RWPE2 (cell line): ENCODE measurements at regions not wholly inside any gene's neighbourhood (a gene's known extent, or its start where the extent isn't known, plus 50 kb on each side); places are given as distances from the start of the nearest gene placed in this dataset.

Experiments used
- ATAC-seq: fragments of 200-7000 bp; cut with Tn5 transposase; 3 replicates; pipeline ENCODE4 v1.9.1; 2021; ENCODE audit warnings: low read depth
- DNase-seq: peaks from one replicate; pipeline ENCODE4 v3.0.0-alpha.2; 2020; ENCODE audit warnings: low spot score
- H3K27ac ChIP-seq: fragments of 450-650 bp; 2 replicates; pipeline ENCODE4 v1.5.1; 2017; ENCODE audit warnings: mild to moderate bottlenecking; ENCODE audit not compliant: poor library complexity, severe bottlenecking
- H3K27me3 ChIP-seq: fragments of 250-450 bp; sonication (Bioruptor Pico); 2 replicates; pipeline ENCODE4 v1.5.1; 2021; ENCODE audit warnings: mild to moderate bottlenecking, moderate library complexity; ENCODE audit not compliant: insufficient read depth, poor library complexity, severe bottlenecking
- H3K36me3 ChIP-seq: fragments of 250-450 bp; sonication (Bioruptor Pico); 2 replicates; pipeline ENCODE4 v1.5.1; 2020; ENCODE audit warnings: low read depth, mild to moderate bottlenecking, moderate library complexity
- H3K4me1 ChIP-seq: fragments of 250-450 bp; sonication (Bioruptor Pico); 2 replicates; pipeline ENCODE4 v1.5.1; 2021; ENCODE audit warnings: mild to moderate bottlenecking, moderate library complexity; ENCODE audit not compliant: insufficient read depth, poor library complexity, severe bottlenecking
- H3K4me3 ChIP-seq: fragments of 250-450 bp; sonication (Bioruptor Pico); 2 replicates; pipeline ENCODE4 v1.5.1; 2021; ENCODE audit warnings: mild to moderate bottlenecking, moderate library complexity; ENCODE audit not compliant: severe bottlenecking
- H3K9me3 ChIP-seq: fragments of 250-450 bp; sonication (Bioruptor Pico); 2 replicates; pipeline ENCODE4 v1.5.1; 2021; ENCODE audit warnings: mild to moderate bottlenecking, moderate library complexity; ENCODE audit not compliant: severe bottlenecking
- CTCF ChIP-seq: fragments of 450-650 bp; IDR thresholded peaks from one replicate; pipeline ENCODE4 v1.5.1; 2017; ENCODE audit warnings: mild to moderate bottlenecking, moderate library complexity; ENCODE audit not compliant: poor library complexity, severe bottlenecking

GRCh38 chr1:222097588-222097987, 355.7 kb upstream of the DUSP10 start:
- ATAC-seq (no peak), DNase-seq (no peak)
- Histone ChIP-seq H3K27me3 (no peaks in the 10 kb centered on the region), H3K9me3 (no peaks in the 10 kb centered on the region), H3K27ac (no peak overlapping the region), H3K4me3 (no peak overlapping the region), H3K4me1 (no peaks in the 10 kb centered on the region), H3K36me3 (no peaks in the 10 kb centered on the region)
- no peak for TF ChIP-seq CTCF

- DNase-seq (no peak), ATAC-seq (no peak)
- Histone ChIP-seq H3K4me1 (no peaks in the 10 kb centered on the region), H3K27me3 (no peaks in the 10 kb centered on the region), H3K36me3 (no peaks in the 10 kb centered on the region), H3K9me3 (no peaks in the 10 kb centered on the region), H3K4me3 (no peak overlapping the region), H3K27ac (no peak overlapping the region)
- no peak for TF ChIP-seq CTCF
Measured at GRCh38 chr1:222096883-222097282, 355.0 kb upstream of the DUSP10 start.

GRCh38 chr1:222096476-222096772, 354.5 kb upstream of the DUSP10 start:
- TF ChIP-seq CTCF, result peak; percentile 25
- DNase-seq (no peak), ATAC-seq (no peak)
- H3K9me3 ChIP-seq, result no peaks in the 10 kb centered on the region
- H3K4me1 ChIP-seq, result no peaks in the 10 kb centered on the region
- H3K36me3 ChIP-seq, result no peaks in the 10 kb centered on the region
- H3K27ac ChIP-seq, result no peak overlapping the region
- H3K4me3 ChIP-seq, result no peak overlapping the region
- no peaks in the 10 kb centered on the region for H3K27me3 ChIP-seq

- Histone ChIP-seq H3K27me3 (no peaks in the 10 kb centered on the region), H3K36me3 (no peaks in the 10 kb centered on the region), H3K9me3 (no peaks in the 10 kb centered on the region), H3K4me3 (no peak overlapping the region), H3K27ac (no peak overlapping the region), H3K4me1 (no peaks in the 10 kb centered on the region)
- ATAC-seq, result no peak
- peak; percentile 40 for TF ChIP-seq CTCF
- DNase-seq, result no peak
Measured at GRCh38 chr1:222095606-222096475, 354.0 kb upstream of the DUSP10 start.

- ATAC-seq (no peak), DNase-seq (no peak)
- no peaks in the 10 kb centered on the region for H3K4me1 ChIP-seq
- TF ChIP-seq CTCF, result no peak
- H3K9me3 ChIP-seq, result no peaks in the 10 kb centered on the region
- H3K27me3 ChIP-seq, result no peaks in the 10 kb centered on the region
- H3K36me3 ChIP-seq, result no peaks in the 10 kb centered on the region
- H3K27ac ChIP-seq, result no peak overlapping the region
- H3K4me3 ChIP-seq, result no peak overlapping the region
Measured at GRCh38 chr1:222093518-222093917, 351.6 kb upstream of the DUSP10 start.
